D721Med (cell line): ENCODE measurements at regions not wholly inside any gene's neighbourhood (a gene's known extent, or its start where the extent isn't known, plus 50 kb on each side); places are given as distances from the start of the nearest gene placed in this dataset.

ENCODE experiments used
- DNase-seq: peaks from one replicate; pipeline ENCODE4 v3.0.0; 2011; ENCODE audit warnings: low spot score; ENCODE audit not compliant: insufficient read length
- FAIRE-seq: peaks from 2 replicates; lab custom pipeline; 2011; peaks lifted over from hg19 to GRCh38; lab: Jason Lieb, UNC
- TF ChIP-seq, protein P1 (sequence below): IDR thresholded peaks from 2 replicates; pipeline ENCODE4 v1.5.1; 2012; ENCODE audit warnings: mild to moderate bottlenecking, control low read depth; ENCODE audit not compliant: insufficient read depth; ENCODE audit errors: missing control alignments

DNA sequence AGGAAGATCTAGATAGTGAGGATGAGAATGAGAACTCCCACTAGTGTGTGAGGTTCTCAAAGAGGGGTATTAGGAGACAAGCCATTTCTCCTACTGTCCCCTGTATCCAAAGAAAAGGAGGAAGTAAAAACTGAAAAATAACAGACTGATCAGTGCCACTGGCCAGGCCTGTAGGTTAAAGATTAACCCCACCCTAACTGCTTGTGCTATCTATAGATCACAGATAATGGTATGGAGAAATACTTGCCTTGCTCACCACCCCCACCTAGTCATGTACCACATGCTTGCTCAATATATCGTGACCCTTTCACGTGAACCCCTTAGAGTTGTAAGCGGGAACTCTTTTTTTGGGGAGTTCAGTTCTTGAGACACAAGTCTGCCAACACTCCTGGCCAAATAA, 519.7 kb upstream of the FRG2C start:
- no peak for FAIRE-seq
- no peak for DNase-seq
- TF ChIP-seq, protein P1, sequence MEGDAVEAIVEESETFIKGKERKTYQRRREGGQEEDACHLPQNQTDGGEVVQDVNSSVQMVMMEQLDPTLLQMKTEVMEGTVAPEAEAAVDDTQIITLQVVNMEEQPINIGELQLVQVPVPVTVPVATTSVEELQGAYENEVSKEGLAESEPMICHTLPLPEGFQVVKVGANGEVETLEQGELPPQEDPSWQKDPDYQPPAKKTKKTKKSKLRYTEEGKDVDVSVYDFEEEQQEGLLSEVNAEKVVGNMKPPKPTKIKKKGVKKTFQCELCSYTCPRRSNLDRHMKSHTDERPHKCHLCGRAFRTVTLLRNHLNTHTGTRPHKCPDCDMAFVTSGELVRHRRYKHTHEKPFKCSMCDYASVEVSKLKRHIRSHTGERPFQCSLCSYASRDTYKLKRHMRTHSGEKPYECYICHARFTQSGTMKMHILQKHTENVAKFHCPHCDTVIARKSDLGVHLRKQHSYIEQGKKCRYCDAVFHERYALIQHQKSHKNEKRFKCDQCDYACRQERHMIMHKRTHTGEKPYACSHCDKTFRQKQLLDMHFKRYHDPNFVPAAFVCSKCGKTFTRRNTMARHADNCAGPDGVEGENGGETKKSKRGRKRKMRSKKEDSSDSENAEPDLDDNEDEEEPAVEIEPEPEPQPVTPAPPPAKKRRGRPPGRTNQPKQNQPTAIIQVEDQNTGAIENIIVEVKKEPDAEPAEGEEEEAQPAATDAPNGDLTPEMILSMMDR: no peak

DNA sequence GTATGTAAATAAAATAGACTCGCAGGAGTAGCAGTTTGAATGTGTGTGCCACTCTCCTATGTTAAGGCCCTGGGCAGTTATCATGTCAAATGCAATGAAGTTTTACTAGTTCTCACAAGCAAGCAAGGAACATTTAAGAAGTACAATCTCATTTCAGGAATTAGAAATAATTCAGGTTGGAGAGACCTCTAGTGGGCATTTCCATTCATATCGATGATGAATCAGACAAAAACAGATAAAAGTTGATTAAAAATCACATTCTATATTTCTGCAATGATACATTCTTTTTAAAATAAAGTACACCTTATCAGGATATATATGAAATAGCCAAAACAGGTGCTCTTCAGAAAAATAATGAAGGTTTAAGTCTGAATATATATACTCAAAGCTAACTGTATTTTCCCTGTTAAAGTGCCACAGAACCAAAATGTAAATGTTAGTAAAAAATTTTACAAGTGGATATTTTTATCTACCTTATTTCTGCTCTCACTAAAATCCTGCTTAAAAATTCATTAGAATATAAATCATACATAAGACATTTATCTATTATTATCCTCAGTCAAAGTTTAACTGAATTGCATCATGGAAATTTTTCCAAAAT, 492.4 kb upstream of the FRG2C start:
- DNase-seq (no peak), FAIRE-seq (peak; percentile 71)
- TF ChIP-seq, protein P1: peak; percentile 56

DNA sequence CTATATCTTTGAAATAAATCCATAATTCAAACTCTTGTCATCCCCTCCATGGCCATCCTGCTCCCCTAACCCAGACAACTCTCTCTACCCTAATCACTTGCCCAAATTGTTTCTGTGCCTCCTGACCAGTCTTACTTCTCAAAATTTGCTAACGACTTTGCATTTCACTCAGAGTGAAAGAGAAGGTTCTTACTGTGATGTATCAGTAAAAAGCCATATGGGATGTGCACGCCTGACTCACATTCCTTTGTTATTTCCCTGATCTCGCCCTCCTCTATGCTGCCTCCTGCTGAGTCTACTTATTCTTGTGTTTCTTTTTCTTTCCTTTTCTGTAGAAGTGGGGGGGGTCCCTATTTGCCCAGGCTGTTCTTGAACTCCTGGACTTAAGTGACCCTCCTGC, 487.2 kb upstream of the FRG2C start:
- DNase-seq (no peak), FAIRE-seq (no peak)
- TF ChIP-seq, protein P1: no peak

- FAIRE-seq: no peak
- TF ChIP-seq, protein P1: no peak
- DNase-seq: no peak
Measured at GRCh38 chr3:75180235-75180944, 483.7 kb upstream of the FRG2C start.

- DNase-seq (no peak), FAIRE-seq (no peak)
Measured at GRCh38 chr3:75180945-75181298, 483.2 kb upstream of the FRG2C start.

GRCh38 chr3:75188962-75189361, 475.2 kb upstream of the FRG2C start:
- FAIRE-seq (no peak), DNase-seq (no peak)
- TF ChIP-seq, protein P1: no peak

More at GRCh38 chr3:75180945-75181298, 483.2 kb upstream of the FRG2C start:
- TF ChIP-seq, protein P1: no peak

GRCh38 chr3:75192146-75192616, 471.9 kb upstream of the FRG2C start:
- TF ChIP-seq, protein P1: peak; percentile 92
- no peak for DNase-seq
- no peak for FAIRE-seq
